H1 (cell line): ENCODE measurements at regions not wholly inside any gene's neighbourhood (a gene's known extent, or its start where the extent isn't known, plus 50 kb on each side); places are given as distances from the start of the nearest gene placed in this dataset.

ENCODE experiments used
- CTCF ChIA-PET: fragments of 300-600 bp; sonication (Branson Sonifier 250); formaldehyde crosslinking; loops from one replicate; lab custom pipeline; 2021; ENCODE audit not compliant: partially characterized antibody; lab: Charles Lee
- POLR2A ChIA-PET: fragments of 300-600 bp; sonication (Branson Sonifier 250); formaldehyde crosslinking; loops from one replicate; lab custom pipeline; 2021; ENCODE audit warnings: inconsistent platforms; ENCODE audit not compliant: partially characterized antibody; lab: Charles Lee
- DNase-seq, 2 experiments: peaks; one replicate each; pipeline versions ENCODE4 v3.0.0 to v3.0.0-alpha.2; 2010 to 2022; ENCODE audit warnings: low spot score in 2 of 2, low read depth in 1 of 2, mixed read lengths in 1 of 2
- FAIRE-seq: peaks from 2 replicates; lab custom pipeline; 2011; peaks lifted over from hg19 to GRCh38; lab: Jason Lieb, UNC
- H2AFZ ChIP-seq: 2 replicates; pipeline ENCODE4 v1.8.1; 2012; ENCODE audit warnings: low read length, inconsistent platforms
- H2AK5ac ChIP-seq: 2 replicates; pipeline ENCODE4 v1.6.1; 2013; ENCODE audit warnings: low read depth, low read length
- H2BK120ac ChIP-seq: replicated peaks from 2 replicates; pipeline ENCODE3; 2013; ENCODE audit warnings: low read depth, low read length, inconsistent platforms
- H2BK12ac ChIP-seq: 2 replicates; pipeline ENCODE4 v1.6.1; 2013; ENCODE audit warnings: low read depth, low read length
- H2BK15ac ChIP-seq: 2 replicates; pipeline ENCODE4 v1.6.1; 2013; ENCODE audit warnings: low read length
- H2BK20ac ChIP-seq: 2 replicates; pipeline ENCODE4 v1.6.1; 2013; ENCODE audit warnings: low read length
- H2BK5ac ChIP-seq: 2 replicates; pipeline ENCODE4 v1.6.1; 2013; ENCODE audit warnings: low read depth, low read length
- H3K14ac ChIP-seq: 2 replicates; pipeline ENCODE4 v1.6.1; 2013; ENCODE audit warnings: inconsistent platforms; ENCODE audit not compliant: insufficient read length
- H3K18ac ChIP-seq: 2 replicates; pipeline ENCODE4 v1.6.1; 2013; ENCODE audit warnings: low read length; ENCODE audit errors: extremely low read depth
- H3K23ac ChIP-seq: 2 replicates; pipeline ENCODE4 v1.6.1; 2013; ENCODE audit warnings: inconsistent platforms; ENCODE audit not compliant: insufficient read length
- H3K23me2 ChIP-seq: 2 replicates; pipeline ENCODE4 v1.6.1; 2013; ENCODE audit warnings: low read depth, low read length
- H3K27ac ChIP-seq: 2 replicates; pipeline ENCODE4 v1.6.1; 2011; ENCODE audit warnings: low read depth, low read length, inconsistent platforms
- H3K27me3 ChIP-seq, 4 experiments: replicated peaks in 1 of 4; 1 replicate in 1 of 4; 2 replicates in 3 of 4; pipeline versions ENCODE4 v1.6.1 to v1.8.1; 2011 to 2013; ENCODE audit warnings: low read length in 3 of 4, mild to moderate bottlenecking in 3 of 4, inconsistent platforms in 2 of 4, mixed read lengths in 2 of 4, moderate library complexity in 1 of 4; ENCODE audit not compliant: control insufficient read depth in 3 of 4, insufficient read depth in 3 of 4; ENCODE audit errors: extremely low read depth in 1 of 4
- H3K36me3 ChIP-seq, 4 experiments: 2 replicates each; pipeline versions ENCODE4 v1.6.1 to v1.8.1; 2011 to 2013; ENCODE audit warnings: mild to moderate bottlenecking in 4 of 4, low read length in 3 of 4, moderate library complexity in 2 of 4, control low read depth in 1 of 4, inconsistent platforms in 1 of 4; ENCODE audit not compliant: insufficient read depth in 4 of 4, control insufficient read depth in 2 of 4
- H3K4ac ChIP-seq: replicated peaks from 2 replicates; pipeline ENCODE3; 2013; ENCODE audit warnings: low read length, low read depth, mixed read lengths, inconsistent platforms; ENCODE audit not compliant: insufficient read length
- H3K4me1 ChIP-seq, 4 experiments: replicated peaks in 1 of 4; 1 replicate in 1 of 4; 2 replicates in 3 of 4; pipeline versions ENCODE4 v1.6.1 to v1.8.1; 2011 to 2013; ENCODE audit warnings: low read length in 3 of 4, inconsistent platforms in 2 of 4, mixed read lengths in 1 of 4; ENCODE audit not compliant: insufficient read depth in 4 of 4, control insufficient read depth in 3 of 4
- H3K4me2 ChIP-seq, 2 experiments: 2 replicates each; pipeline versions ENCODE4 v1.6.1 to v1.8.1; 2011 to 2013; ENCODE audit warnings: low read depth in 2 of 2, low read length in 2 of 2, control low read depth in 1 of 2, inconsistent platforms in 1 of 2, mild to moderate bottlenecking in 1 of 2; ENCODE audit not compliant: insufficient read depth in 1 of 2
- H3K4me3 ChIP-seq, 4 experiments: fragments of 200-600, 300-600 bp in 1 of 4; sonication (generic), shearing (Covaris generic), sonication (Bioruptor Twin) in 1 of 4; 2 replicates each; pipeline versions ENCODE4 v1.5.1 to v1.8.1; 2011 to 2016; ENCODE audit warnings: low read length in 4 of 4, low read depth in 3 of 4, control low read depth in 2 of 4, inconsistent platforms in 2 of 4, mild to moderate bottlenecking in 2 of 4, mixed read lengths in 1 of 4, moderate library complexity in 1 of 4; ENCODE audit not compliant: insufficient read depth in 2 of 4; ENCODE audit errors: extremely low read depth in 1 of 4
- H3K56ac ChIP-seq: replicated peaks from 2 replicates; pipeline ENCODE3; 2013; ENCODE audit warnings: low read depth, mild to moderate bottlenecking, mixed read lengths, low read length, inconsistent platforms; ENCODE audit not compliant: insufficient read length
- H3K79me1 ChIP-seq: 2 replicates; pipeline ENCODE4 v1.6.1; 2013; ENCODE audit warnings: low read depth, low read length, control low read depth
- H3K79me2 ChIP-seq, 2 experiments: 2 replicates each; pipeline versions ENCODE4 v1.6.1 to v1.8.1; 2012 to 2013; ENCODE audit warnings: low read length in 2 of 2, mild to moderate bottlenecking in 2 of 2, inconsistent platforms in 1 of 2; ENCODE audit not compliant: insufficient read depth in 2 of 2, control insufficient read depth in 1 of 2
- H3K9ac ChIP-seq, 4 experiments: replicated peaks in 1 of 4; 1 replicate in 1 of 4; 2 replicates in 3 of 4; pipeline versions ENCODE4 v1.6.1 to v1.8.1; 2011 to 2013; ENCODE audit warnings: low read depth in 3 of 4, low read length in 3 of 4, control low read depth in 2 of 4, mild to moderate bottlenecking in 2 of 4, moderate library complexity in 2 of 4, inconsistent platforms in 1 of 4; ENCODE audit errors: extremely low read depth in 1 of 4
- H3K9me3 ChIP-seq, 2 experiments: 2 replicates each; pipeline versions ENCODE4 v1.6.1 to v1.8.1; 2012 to 2013; ENCODE audit warnings: mild to moderate bottlenecking in 2 of 2, moderate library complexity in 2 of 2, control low read depth in 1 of 2, inconsistent platforms in 1 of 2, low read depth in 1 of 2, low read length in 1 of 2, mixed read lengths in 1 of 2; ENCODE audit not compliant: insufficient read depth in 2 of 2
- H4K20me1 ChIP-seq, 2 experiments: replicated peaks in 1 of 2; 2 replicates each; pipeline versions ENCODE3 to v1.8.1; 2011 to 2013; ENCODE audit warnings: inconsistent platforms in 2 of 2, low read length in 2 of 2, mild to moderate bottlenecking in 1 of 2; ENCODE audit not compliant: insufficient read depth in 2 of 2, control insufficient read depth in 1 of 2
- H4K5ac ChIP-seq: 2 replicates; pipeline ENCODE4 v1.6.1; 2013; ENCODE audit warnings: low read length, low read depth, mixed read lengths, inconsistent platforms; ENCODE audit not compliant: insufficient read length
- H4K8ac ChIP-seq: 2 replicates; pipeline ENCODE4 v1.8.0; 2013; ENCODE audit warnings: mild to moderate bottlenecking, moderate library complexity, low read length, inconsistent platforms; ENCODE audit not compliant: insufficient read depth; ENCODE audit errors: extremely low read depth
- H4K91ac ChIP-seq: replicated peaks from 2 replicates; pipeline ENCODE3; 2013; ENCODE audit warnings: low read length, mixed read lengths, inconsistent platforms; ENCODE audit not compliant: insufficient read length
- CTCF ChIP-seq, 3 experiments: IDR thresholded peaks; 1 replicate in 2 of 3; 2 replicates in 1 of 3; pipeline versions ENCODE4 v1.5.1 to v1.6.1; 2011; ENCODE audit warnings: low read length in 3 of 3, mild to moderate bottlenecking in 3 of 3, inconsistent platforms in 2 of 3, low read depth in 1 of 3, moderate library complexity in 1 of 3; ENCODE audit not compliant: insufficient read depth in 1 of 3; ENCODE audit errors: control extremely low read depth in 1 of 3
- JUN ChIP-seq: IDR thresholded peaks from 2 replicates; pipeline ENCODE4 v1.6.1; 2011; ENCODE audit warnings: low read depth, mild to moderate bottlenecking, improper control_type of control experiment, low read length
- KDM4A ChIP-seq: IDR thresholded peaks from one replicate; pipeline ENCODE4 v1.7.1; 2012; ENCODE audit warnings: low read depth, mild to moderate bottlenecking, moderate library complexity, low read length, inconsistent platforms; ENCODE audit not compliant: severe bottlenecking
- MAX ChIP-seq: IDR thresholded peaks from 2 replicates; pipeline ENCODE4 v1.6.1; 2012; ENCODE audit warnings: inconsistent platforms
- RBBP5 ChIP-seq: IDR thresholded peaks from 2 replicates; pipeline ENCODE4 v1.7.1; 2012; ENCODE audit warnings: low read depth, mild to moderate bottlenecking, inconsistent platforms, low read length, moderate library complexity, borderline replicate concordance
- SIRT6 ChIP-seq: IDR thresholded peaks from one replicate; pipeline ENCODE4 v1.7.1; 2012; ENCODE audit warnings: low read length, inconsistent platforms
- WGBS, 2 experiments: shearing (Covaris generic) in 1 of 2; methylation state at CpG; one replicate each; pipeline versions ENCODE4 v1.1.6 to v1.1.7; 2013 to 2015; ENCODE audit warnings: low lambda C conversion rate in 2 of 2, mixed read lengths in 2 of 2, inconsistent platforms in 1 of 2, low coverage in 1 of 2, missing lambda C conversion rate in 1 of 2; ENCODE audit not compliant: insufficient replicate concordance in 2 of 2, insufficient coverage in 1 of 2, insufficient read length in 1 of 2; ENCODE audit errors: extremely low coverage in 1 of 2, missing lambda C conversion rate in 1 of 2; 5-methylcytosine and 5-hydroxymethylcytosine counted together

GRCh38 chr4:124484940-124485339, 227.6 kb downstream of the ANKRD50 start:
- Histone ChIP-seq H3K4me3 (no peak overlapping the region), H3K23me2 (no peaks in the 10 kb centered on the region)
- 93% methylated on average over 2 of the region's 2 CpGs; no CpG with 5 or more reads in 1 of the 2 experiments for WGBS, 2 experiments

More at GRCh38 chr4:124484940-124485339, 227.6 kb downstream of the ANKRD50 start:
- Histone ChIP-seq H3K14ac (no peak overlapping the region), H3K27me3 (peaks cover 0 to 1% (median 0%) of the 10 kb centered on the region in 4 experiments; a peak in 1 of 7 replicates), H3K4me2 (no peak overlapping the region), H2BK120ac (no peak overlapping the region), H2BK20ac (no peak overlapping the region), H4K8ac (no peak overlapping the region), H3K9ac (no peak overlapping the region), H3K4ac (no peak overlapping the region), H4K20me1 (no peaks in the 10 kb centered on the region), H3K27ac (no peak overlapping the region), H3K18ac (no peak overlapping the region), H3K4me1 (peaks cover 0 to 7% (median 3%) of the 10 kb centered on the region in 4 experiments; a peak in 4 of 7 replicates), H3K56ac (no peak overlapping the region), H2AK5ac (no peak overlapping the region), H2BK12ac (no peak overlapping the region), H3K23ac (no peak overlapping the region), H3K9me3 (peaks cover 0 to 6% of the 10 kb centered on the region in 2 experiments; a peak in 2 of 4 replicates), H3K79me1 (no peaks in the 10 kb centered on the region), H3K36me3 (no peaks in the 10 kb centered on the region), H2BK15ac (no peak overlapping the region), H3K79me2 (no peaks in the 10 kb centered on the region), H4K91ac (no peak overlapping the region), H2AFZ (no peak overlapping the region), H2BK5ac (no peak overlapping the region), H4K5ac (no peak overlapping the region)
- DNase-seq (no peak), FAIRE-seq (no peak)
- TF ChIP-seq JUN = no peak
- no peak for TF ChIP-seq CTCF (IDR thresholded peaks at IDR 0.05; ENCODE audit: control extremely low read depth in 1 of 3, insufficient read depth in 1 of 3, low read depth in 1 of 3, low read length in 3 of 3)
- no peak for TF ChIP-seq KDM4A
- TF ChIP-seq MAX = no peak
- no peak for TF ChIP-seq RBBP5
- TF ChIP-seq SIRT6 = no peak
- ChIA-PET POLR2A (no interaction called here), CTCF (no interaction called here)
